ENCODE measurements at regions not wholly inside any gene's neighbourhood (a gene's known extent, or its start where the extent isn't known, plus 50 kb on each side); places are given as distances from the start of the nearest gene placed in this dataset.
"Not testable (repeated sequence)": the region's sequence is repeated elsewhere in the genome, so short reads cannot be mapped to it uniquely, and the experiment has no call there.

- no peak for DNase-seq (ENCODE audit: low read depth in 2 of 2)
These were observed 374.5 kb upstream of the MON1B start for GRCh38 chr16:76816475-76816874.

- DNase-seq (ENCODE audit: low read depth in 2 of 2), result no peak
These were observed 372.3 kb upstream of the MON1B start for GRCh38 chr16:76818606-76819181.

GRCh38 chr16:76819226-76819916 lies 371.6 kb upstream of the MON1B start:
- no peak for DNase-seq (ENCODE audit: low read depth in 2 of 2)

- DNase-seq (ENCODE audit: low read depth in 2 of 2), result no peak
These were observed 366.8 kb upstream of the MON1B start for GRCh38 chr16:76824221-76824620.

GRCh38 chr16:76824791-76825190 lies 366.2 kb upstream of the MON1B start:
- DNase-seq (ENCODE audit: low read depth in 2 of 2), result no peak

GRCh38 chr16:76835339-76835738 lies 355.7 kb upstream of the MON1B start:
- DNase-seq (ENCODE audit: low read depth in 2 of 2), result no peak

GRCh38 chr16:76835779-76836300 lies 355.1 kb upstream of the MON1B start:
- DNase-seq (ENCODE audit: low read depth in 2 of 2), result no peak

GRCh38 chr16:76837872-76838271 lies 353.1 kb upstream of the MON1B start:
- DNase-seq (ENCODE audit: low read depth in 2 of 2), result no peak

- DNase-seq (ENCODE audit: low read depth in 2 of 2), result no peak
These were observed 336.8 kb upstream of the MON1B start for GRCh38 chr16:76854234-76854633.

- no peak for DNase-seq (ENCODE audit: low read depth in 2 of 2)
These were observed 334.9 kb upstream of the MON1B start for GRCh38 chr16:76856112-76856511.

GRCh38 chr16:76857402-76857801 lies 333.6 kb upstream of the MON1B start:
- DNase-seq (ENCODE audit: low read depth in 2 of 2), result no peak

GRCh38 chr16:76862901-76863300 lies 328.1 kb upstream of the MON1B start:
- no peak for DNase-seq (ENCODE audit: low read depth in 2 of 2)

- DNase-seq (ENCODE audit: low read depth in 2 of 2), result no peak
These were observed 324.0 kb upstream of the MON1B start for GRCh38 chr16:76866994-76867393.

- DNase-seq (ENCODE audit: low read depth in 2 of 2), result no peak
These were observed 315.1 kb upstream of the MON1B start for GRCh38 chr16:76875898-76876297.

- no peak for DNase-seq (ENCODE audit: low read depth in 2 of 2)
These were observed 311.6 kb upstream of the MON1B start for GRCh38 chr16:76879420-76879819.

- DNase-seq (ENCODE audit: low read depth in 2 of 2), result not testable (repeated sequence)
These were observed 310.5 kb upstream of the MON1B start for GRCh38 chr16:76880523-76880922.

- no peak for DNase-seq (ENCODE audit: low read depth in 2 of 2)
These were observed 308.9 kb upstream of the MON1B start for GRCh38 chr16:76882105-76882504.

- DNase-seq (ENCODE audit: low read depth in 2 of 2), result no peak
These were observed 307.9 kb upstream of the MON1B start for GRCh38 chr16:76883076-76883475.

- no peak for DNase-seq (ENCODE audit: low read depth in 2 of 2)
These were observed 305.0 kb upstream of the MON1B start for GRCh38 chr16:76885776-76886537.

GRCh38 chr16:76897816-76898215 lies 293.2 kb upstream of the MON1B start:
- no peak for DNase-seq (ENCODE audit: low read depth in 2 of 2)

- no peak for DNase-seq (ENCODE audit: low read depth in 2 of 2)
These were observed 291.2 kb upstream of the MON1B start for GRCh38 chr16:76899767-76900166.
